ENCODE measurements at regions not wholly inside any gene's neighbourhood (a gene's known extent, or its start where the extent isn't known, plus 50 kb on each side); places are given as distances from the start of the nearest gene placed in this dataset.

- Histone ChIP-seq H3K36me3 (replicated peaks in 1 of 2; ENCODE audit: control insufficient read depth in 1 of 2, insufficient read depth in 2 of 2, low read length in 2 of 2) (no peaks in the 10 kb centered on the region), H2AFZ (ENCODE audit: low read length) (no peak overlapping the region), H3K27me3 (ENCODE audit: control insufficient read depth in 1 of 2, insufficient read depth in 2 of 2, low read length in 2 of 2) (no peaks in the 10 kb centered on the region; a peak in 1 of 5 replicates), H3K79me2 (ENCODE audit: insufficient read depth, low read length) (no peaks in the 10 kb centered on the region), H3K4me2 (ENCODE audit: low read depth, low read length) (no peak overlapping the region), H3K9ac (ENCODE audit: insufficient read depth, low read depth, low read length) (no peak overlapping the region), H3K9me3 (ENCODE audit: low read length) (no peaks in the 10 kb centered on the region), H3K4me3 (replicated peaks in 1 of 3; ENCODE audit: insufficient read depth in 1 of 3, low read depth in 2 of 3, low read length in 3 of 3) (no peak overlapping the region), H3K27ac (ENCODE audit: extremely low read length, insufficient read depth, low read length) (no peak overlapping the region), H3K4me1 (ENCODE audit: insufficient read depth, low read length) (0 out of 2 replicates have a peak, but pooled peaks cover 6% of the 10 kb centered on the region), H4K20me1 (ENCODE audit: insufficient read depth, low read length) (no peaks in the 10 kb centered on the region)
- no TSS peak for BruUV-seq (replicated peaks)
- 31% methylated on average over 3 of the region's 5 CpGs for WGBS (ENCODE audit: low lambda C conversion rate)
- no peak for FAIRE-seq
- CTCF ChIA-PET (ENCODE audit: low intra/inter-chr PET ratio, low total read pairs), result no interaction called here
- intact Hi-C loops (cut with micrococcal nuclease; ENCODE audit: unreplicated experiment) (loop anchor here (10.0 kb wide), 1 partner anchor 140 kb away; no protein-coding TSS in a partner anchor), in situ Hi-C loops (cut with HindIII; ENCODE audit: extremely low pct_ligation_motif_present, low pct_unique_long_range_greater_than_20kb) (no loop called here)
- DNase-seq (ENCODE audit: low spot score), result no peak
- TF ChIP-seq ZNF746 (CRISPR knock-in tag; IDR thresholded peaks at IDR 0.05), result no peak
- no peak for TF ChIP-seq ZNF17 (CRISPR knock-in tag; IDR thresholded peaks at IDR 0.05)
- no peak for TF ChIP-seq ZNF24 (IDR thresholded peaks at IDR 0.05)
- TF ChIP-seq RBFOX2 (IDR thresholded peaks at IDR 0.05; ENCODE audit: low read depth, low read length), result no peak
- POLR2A ChIA-PET, result no interaction called here
- ATAC-seq, result peak; percentile 35; the same call in 2 of the 3 replicates
Observed at GRCh38 chr2:199594443-199594842, 136.7 kb upstream of the SATB2 start.

- H3K79me2 ChIP-seq (ENCODE audit: insufficient read depth, low read length), result no peaks in the 10 kb centered on the region
- H3K27me3 ChIP-seq (ENCODE audit: control insufficient read depth in 1 of 2, insufficient read depth in 2 of 2, low read length in 2 of 2), result no peaks in the 10 kb centered on the region; a peak in 1 of 5 replicates
- ChIA-PET POLR2A (no interaction called here), CTCF (ENCODE audit: low intra/inter-chr PET ratio, low total read pairs) (no interaction called here)
- no peaks in the 10 kb centered on the region for H4K20me1 ChIP-seq (ENCODE audit: insufficient read depth, low read length)
- no peaks in the 10 kb centered on the region for H3K36me3 ChIP-seq (replicated peaks in 1 of 2; ENCODE audit: control insufficient read depth in 1 of 2, insufficient read depth in 2 of 2, low read length in 2 of 2)
- H3K27ac ChIP-seq (ENCODE audit: extremely low read length, insufficient read depth, low read length), result no peak overlapping the region
- no peak for TF ChIP-seq ATM (IDR thresholded peaks at IDR 0.05; ENCODE audit: borderline replicate concordance)
- intact Hi-C loops (cut with micrococcal nuclease; ENCODE audit: unreplicated experiment) (loop anchor here (10.0 kb wide), 1 partner anchor 143 kb away; no protein-coding TSS in a partner anchor), in situ Hi-C loops (cut with HindIII; ENCODE audit: extremely low pct_ligation_motif_present, low pct_unique_long_range_greater_than_20kb) (no loop called here)
- H3K4me2 ChIP-seq (ENCODE audit: low read depth, low read length), result no peak overlapping the region
- ATAC-seq (no peak), DNase-seq (ENCODE audit: low spot score) (no peak), FAIRE-seq (no peak)
- no TSS peak for BruUV-seq (replicated peaks)
- H3K9me3 ChIP-seq (ENCODE audit: low read length), result no peaks in the 10 kb centered on the region
- H2AFZ ChIP-seq (ENCODE audit: low read length), result no peak overlapping the region
- no peak overlapping the region for H3K9ac ChIP-seq (ENCODE audit: insufficient read depth, low read depth, low read length)
- 12% methylated on average over 4 of the region's 4 CpGs for WGBS (ENCODE audit: low lambda C conversion rate)
- H3K4me3 ChIP-seq (replicated peaks in 1 of 3; ENCODE audit: insufficient read depth in 1 of 3, low read depth in 2 of 3, low read length in 3 of 3), result no peak overlapping the region
- no peaks in the 10 kb centered on the region for H3K4me1 ChIP-seq (ENCODE audit: insufficient read depth, low read length)
Observed at GRCh38 chr2:199591826-199592225, 134.1 kb upstream of the SATB2 start.
